ENCODE measurements at regions not wholly inside any gene's neighbourhood (a gene's known extent, or its start where the extent isn't known, plus 50 kb on each side); places are given as distances from the start of the nearest gene placed in this dataset.

DNA sequence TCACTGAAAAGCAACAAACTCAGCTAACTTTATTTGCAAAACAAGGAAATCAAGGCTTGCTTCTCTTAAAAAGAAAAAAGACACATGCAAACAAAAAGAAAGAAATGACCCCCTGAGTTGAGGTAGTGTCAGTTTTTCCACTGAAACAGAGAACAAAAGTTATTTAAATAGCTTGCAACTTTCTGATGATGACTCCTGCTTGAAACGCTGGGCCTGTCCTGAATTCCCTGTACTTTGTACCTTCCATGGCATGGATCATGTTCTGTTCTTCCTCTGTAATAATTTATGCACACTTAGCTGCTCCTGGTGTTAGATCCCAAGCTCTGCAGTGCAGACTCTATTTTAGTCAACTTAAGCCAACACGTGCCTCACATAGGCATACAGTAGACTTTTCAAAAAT lies 84.0 kb downstream of the SKA1 start:
- DNase-seq, result no peak
- Histone ChIP-seq H3K36me3 (replicated peaks) (no peaks in the 10 kb centered on the region), H3K27me3 (replicated peaks) (no peaks in the 10 kb centered on the region), H3K4me3 (ENCODE audit: low read depth, low read length) (no peak overlapping the region), H3K27ac (no peak overlapping the region)
- TF ChIP-seq, protein P1, sequence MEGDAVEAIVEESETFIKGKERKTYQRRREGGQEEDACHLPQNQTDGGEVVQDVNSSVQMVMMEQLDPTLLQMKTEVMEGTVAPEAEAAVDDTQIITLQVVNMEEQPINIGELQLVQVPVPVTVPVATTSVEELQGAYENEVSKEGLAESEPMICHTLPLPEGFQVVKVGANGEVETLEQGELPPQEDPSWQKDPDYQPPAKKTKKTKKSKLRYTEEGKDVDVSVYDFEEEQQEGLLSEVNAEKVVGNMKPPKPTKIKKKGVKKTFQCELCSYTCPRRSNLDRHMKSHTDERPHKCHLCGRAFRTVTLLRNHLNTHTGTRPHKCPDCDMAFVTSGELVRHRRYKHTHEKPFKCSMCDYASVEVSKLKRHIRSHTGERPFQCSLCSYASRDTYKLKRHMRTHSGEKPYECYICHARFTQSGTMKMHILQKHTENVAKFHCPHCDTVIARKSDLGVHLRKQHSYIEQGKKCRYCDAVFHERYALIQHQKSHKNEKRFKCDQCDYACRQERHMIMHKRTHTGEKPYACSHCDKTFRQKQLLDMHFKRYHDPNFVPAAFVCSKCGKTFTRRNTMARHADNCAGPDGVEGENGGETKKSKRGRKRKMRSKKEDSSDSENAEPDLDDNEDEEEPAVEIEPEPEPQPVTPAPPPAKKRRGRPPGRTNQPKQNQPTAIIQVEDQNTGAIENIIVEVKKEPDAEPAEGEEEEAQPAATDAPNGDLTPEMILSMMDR (IDR thresholded peaks at IDR 0.05; ENCODE audit: low read depth, low read length, missing control alignments), result no peak
- in situ Hi-C loops (cut with HindIII; ENCODE audit: low pct_ligation_motif_present, low sequenced_read_pairs), result no loop called here

DNA sequence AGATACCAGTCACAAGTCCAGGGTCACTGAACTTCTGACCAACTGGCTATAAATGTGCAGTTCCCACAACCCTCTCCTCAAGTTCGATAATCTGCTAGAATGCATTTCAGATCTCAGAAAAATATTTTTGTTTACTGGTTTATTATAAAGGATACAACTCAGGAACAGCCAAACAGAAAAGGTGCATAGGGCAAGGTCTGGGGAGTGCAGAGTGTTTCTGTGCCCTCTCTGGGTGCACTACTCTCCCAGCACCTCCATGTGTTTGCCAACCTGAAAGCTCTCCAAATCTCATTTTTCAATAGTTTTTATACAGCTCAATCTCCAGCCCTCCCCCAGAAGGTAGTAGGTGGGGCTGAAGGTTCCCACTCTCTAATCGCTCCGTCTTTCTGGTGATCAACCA lies 85.2 kb downstream of the SKA1 start:
- H3K27me3 ChIP-seq (replicated peaks), result no peaks in the 10 kb centered on the region
- TF ChIP-seq, protein P1 (IDR thresholded peaks at IDR 0.05; ENCODE audit: low read depth, low read length, missing control alignments), result no peak
- no peak overlapping the region for H3K4me3 ChIP-seq (ENCODE audit: low read depth, low read length)
- in situ Hi-C loops (cut with HindIII; ENCODE audit: low pct_ligation_motif_present, low sequenced_read_pairs), result no loop called here
- no peak for DNase-seq
- no peak overlapping the region for H3K27ac ChIP-seq
- H3K36me3 ChIP-seq (replicated peaks), result no peaks in the 10 kb centered on the region

DNA sequence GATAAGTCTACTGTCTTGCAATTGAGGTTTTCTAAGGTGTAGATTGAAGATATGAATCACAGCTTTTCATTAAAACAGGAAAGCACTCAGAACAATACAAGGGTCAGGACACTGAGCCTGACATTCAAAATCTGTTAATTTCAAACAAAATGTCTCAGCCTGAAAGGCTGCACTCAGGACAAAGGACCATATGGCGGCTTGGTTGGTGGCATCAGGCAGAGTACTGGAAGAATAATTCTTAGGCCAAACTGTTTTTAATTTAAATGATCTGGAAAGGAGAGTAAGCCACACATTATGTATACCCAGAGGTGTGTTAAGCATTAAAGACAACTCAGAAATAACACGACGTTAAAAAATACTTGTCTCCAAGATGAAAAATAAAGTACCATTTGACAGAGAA lies 85.9 kb downstream of the SKA1 start:
- H3K27me3 ChIP-seq (replicated peaks), result no peaks in the 10 kb centered on the region
- DNase-seq, result no peak
- no peaks in the 10 kb centered on the region for H3K36me3 ChIP-seq (replicated peaks)
- in situ Hi-C loops (cut with HindIII; ENCODE audit: low pct_ligation_motif_present, low sequenced_read_pairs), result no loop called here
- H3K27ac ChIP-seq, result no peak overlapping the region
- no peak overlapping the region for H3K4me3 ChIP-seq (ENCODE audit: low read depth, low read length)
- TF ChIP-seq, protein P1 (IDR thresholded peaks at IDR 0.05; ENCODE audit: low read depth, low read length, missing control alignments), result no peak

DNA sequence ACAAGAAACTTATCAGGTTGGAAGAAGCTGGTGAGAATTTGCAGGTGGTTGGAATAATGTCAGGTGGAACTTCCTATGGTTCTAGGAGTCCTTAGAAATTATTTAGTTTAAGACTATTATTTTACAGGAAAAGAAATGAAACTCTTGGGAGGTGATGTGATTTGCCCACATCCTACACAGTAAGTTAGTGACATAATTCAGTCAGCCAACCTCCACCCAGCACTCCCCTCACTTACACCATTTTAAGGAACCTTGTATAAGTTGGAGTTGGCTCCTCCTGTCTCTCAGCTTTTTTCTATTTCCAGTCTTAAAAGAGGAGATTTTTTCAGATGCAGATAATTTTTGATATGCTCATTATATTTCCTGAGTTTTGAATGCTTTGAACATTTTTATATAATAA lies 86.4 kb downstream of the SKA1 start:
- DNase-seq, result no peak
- no peaks in the 10 kb centered on the region for H3K36me3 ChIP-seq (replicated peaks)
- in situ Hi-C loops (cut with HindIII; ENCODE audit: low pct_ligation_motif_present, low sequenced_read_pairs), result no loop called here
- TF ChIP-seq, protein P1 (IDR thresholded peaks at IDR 0.05; ENCODE audit: low read depth, low read length, missing control alignments), result no peak
- H3K27me3 ChIP-seq (replicated peaks), result no peaks in the 10 kb centered on the region
- no peak overlapping the region for H3K27ac ChIP-seq
- no peak overlapping the region for H3K4me3 ChIP-seq (ENCODE audit: low read depth, low read length)

DNA sequence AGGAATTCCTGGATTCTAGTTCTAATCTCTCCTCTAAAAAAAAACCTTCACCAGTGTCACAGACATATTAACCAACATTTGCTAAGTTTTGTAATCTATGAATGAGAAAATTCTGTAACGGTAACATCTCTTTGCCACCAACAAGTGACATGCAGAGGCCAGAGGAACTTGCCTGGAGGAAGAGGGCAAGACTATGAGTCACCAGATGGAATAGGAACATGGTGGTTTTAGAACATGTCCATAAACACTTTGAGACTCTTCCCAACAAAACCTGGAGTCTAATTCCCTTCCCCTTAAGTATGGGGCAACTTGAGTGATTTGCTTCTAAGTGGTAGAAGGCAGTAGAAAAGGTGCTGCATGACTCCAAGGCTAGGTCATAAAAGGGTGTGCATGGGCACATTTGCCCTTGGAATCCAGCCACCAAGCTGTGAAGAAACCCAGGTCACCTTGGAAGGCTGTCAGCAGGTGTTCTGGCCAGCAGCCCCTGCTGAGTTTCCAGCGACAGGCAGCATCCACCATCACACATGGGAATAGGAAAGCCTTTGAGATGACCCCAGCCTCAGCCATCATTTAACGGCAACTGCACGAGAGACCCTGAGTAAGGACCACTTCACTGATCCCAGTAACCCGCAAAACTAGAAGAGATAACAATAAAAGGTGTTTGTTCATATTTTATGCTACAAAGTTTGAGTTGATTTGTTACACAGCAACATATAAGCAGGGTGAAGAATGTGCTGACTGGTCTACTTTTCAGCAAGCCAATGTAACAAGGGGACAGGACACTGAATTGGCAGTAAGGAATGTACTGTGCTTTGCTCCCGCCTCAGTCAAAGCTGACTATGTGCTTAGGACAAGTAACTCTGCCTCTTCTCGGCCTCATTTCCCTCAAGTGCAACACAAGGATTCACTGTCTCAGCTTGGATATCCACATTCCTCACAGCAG lies 90.6 kb downstream of the SKA1 start:
- H3K36me3 ChIP-seq (replicated peaks), result no peaks in the 10 kb centered on the region
- no peak overlapping the region for H3K27ac ChIP-seq
- H3K4me3 ChIP-seq (ENCODE audit: low read depth, low read length), result no peak overlapping the region
- in situ Hi-C loops (cut with HindIII; ENCODE audit: low pct_ligation_motif_present, low sequenced_read_pairs), result no loop called here
- no peak for DNase-seq
- H3K27me3 ChIP-seq (replicated peaks), result no peaks in the 10 kb centered on the region
- TF ChIP-seq, protein P1 (IDR thresholded peaks at IDR 0.05; ENCODE audit: low read depth, low read length, missing control alignments), result no peak

All from brain microvascular endothelial cell (primary cell).